ENCODE measurements at regions not wholly inside any gene's neighbourhood (a gene's known extent, or its start where the extent isn't known, plus 50 kb on each side); places are given as distances from the start of the nearest gene placed in this dataset.

DNA sequence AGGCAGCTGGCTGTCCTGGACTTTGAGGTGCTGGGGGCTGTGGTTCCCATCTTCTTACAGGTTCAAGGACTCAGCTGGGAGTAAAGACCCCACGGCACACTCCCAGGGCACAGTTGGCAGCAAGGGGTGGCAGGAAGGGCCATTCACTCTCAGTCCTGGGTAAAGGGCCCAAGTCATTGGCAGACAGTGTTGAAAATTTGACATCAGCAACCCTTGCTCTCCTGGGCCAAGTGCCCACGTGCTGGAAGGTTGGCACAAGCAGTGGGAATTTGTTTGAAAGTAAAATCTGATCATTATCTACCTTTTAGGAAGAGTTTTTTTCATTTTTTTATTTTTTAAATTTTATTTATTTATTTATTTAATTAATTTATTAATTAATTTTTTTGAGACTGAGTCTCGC, 241.6 kb upstream of the MKI67 start:
- Histone ChIP-seq H3K27me3 (ENCODE audit: insufficient read depth, low read length) (no peaks in the 10 kb centered on the region), H3K79me2 (ENCODE audit: insufficient read depth, low read length) (no peaks in the 10 kb centered on the region), H3K36me3 (ENCODE audit: insufficient read depth, low read length) (no peaks in the 10 kb centered on the region), H3F3A (ENCODE audit: insufficient read depth, low read length) (no peaks in the 10 kb centered on the region), H3K27ac (ENCODE audit: low read depth, low read length, poor library complexity, severe bottlenecking) (no peak overlapping the region), H3K9me2 (ENCODE audit: low read depth, low read length) (no peaks in the 10 kb centered on the region), H3K9ac (ENCODE audit: low read length) (no peak overlapping the region), H3K4me3 (ENCODE audit: low read depth, low read length, poor library complexity, severe bottlenecking) (no peak overlapping the region), H3K4me1 (ENCODE audit: insufficient read depth, low read length, severe bottlenecking) (no peaks in the 10 kb centered on the region), H3K4me2 (ENCODE audit: low read length) (no peak overlapping the region), H4K20me1 (ENCODE audit: insufficient read depth, low read length) (no peaks in the 10 kb centered on the region), H3K9me3 (ENCODE audit: low read length) (no peaks in the 10 kb centered on the region), H2AFZ (ENCODE audit: low read length) (no peak overlapping the region)
- TF ChIP-seq, protein P1, sequence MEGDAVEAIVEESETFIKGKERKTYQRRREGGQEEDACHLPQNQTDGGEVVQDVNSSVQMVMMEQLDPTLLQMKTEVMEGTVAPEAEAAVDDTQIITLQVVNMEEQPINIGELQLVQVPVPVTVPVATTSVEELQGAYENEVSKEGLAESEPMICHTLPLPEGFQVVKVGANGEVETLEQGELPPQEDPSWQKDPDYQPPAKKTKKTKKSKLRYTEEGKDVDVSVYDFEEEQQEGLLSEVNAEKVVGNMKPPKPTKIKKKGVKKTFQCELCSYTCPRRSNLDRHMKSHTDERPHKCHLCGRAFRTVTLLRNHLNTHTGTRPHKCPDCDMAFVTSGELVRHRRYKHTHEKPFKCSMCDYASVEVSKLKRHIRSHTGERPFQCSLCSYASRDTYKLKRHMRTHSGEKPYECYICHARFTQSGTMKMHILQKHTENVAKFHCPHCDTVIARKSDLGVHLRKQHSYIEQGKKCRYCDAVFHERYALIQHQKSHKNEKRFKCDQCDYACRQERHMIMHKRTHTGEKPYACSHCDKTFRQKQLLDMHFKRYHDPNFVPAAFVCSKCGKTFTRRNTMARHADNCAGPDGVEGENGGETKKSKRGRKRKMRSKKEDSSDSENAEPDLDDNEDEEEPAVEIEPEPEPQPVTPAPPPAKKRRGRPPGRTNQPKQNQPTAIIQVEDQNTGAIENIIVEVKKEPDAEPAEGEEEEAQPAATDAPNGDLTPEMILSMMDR (IDR thresholded peaks at IDR 0.05; ENCODE audit: low read length): no peak
- no peak for TF ChIP-seq EZH2 (IDR thresholded peaks at IDR 0.05; ENCODE audit: borderline replicate concordance, low read length)

DNA sequence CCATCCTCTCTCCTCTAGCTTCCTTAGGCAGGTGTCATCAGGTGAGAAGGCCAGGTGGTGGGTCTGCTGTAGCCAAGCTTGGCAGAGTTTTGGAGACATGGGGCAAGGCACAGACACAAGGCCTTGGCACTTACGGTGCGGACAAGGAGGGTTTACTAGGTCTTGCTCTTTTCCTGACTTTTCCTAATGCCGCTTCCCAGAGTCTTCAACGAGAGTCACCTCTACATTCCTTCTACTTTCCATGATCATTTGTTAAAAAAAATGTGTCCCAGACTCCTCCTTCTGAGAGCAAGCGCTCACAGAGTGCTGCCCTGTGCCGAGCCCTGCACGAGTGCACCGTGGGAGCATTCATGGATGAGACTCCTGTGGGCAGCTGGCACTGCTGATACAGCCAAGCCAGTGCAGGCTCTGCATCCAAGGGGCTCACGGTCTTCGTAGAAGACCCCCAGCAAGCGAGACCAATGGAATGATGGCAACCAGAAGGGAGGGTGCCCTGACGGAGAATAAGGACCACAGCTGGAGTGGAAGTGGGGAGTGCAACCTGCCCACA, 243.0 kb upstream of the MKI67 start:
- no peak overlapping the region for H3K4me3 ChIP-seq (ENCODE audit: low read depth, low read length, poor library complexity, severe bottlenecking)
- H3K79me2 ChIP-seq (ENCODE audit: insufficient read depth, low read length): no peaks in the 10 kb centered on the region
- H3K4me1 ChIP-seq (ENCODE audit: insufficient read depth, low read length, severe bottlenecking): no peaks in the 10 kb centered on the region
- H3K9me3 ChIP-seq (ENCODE audit: low read length): no peaks in the 10 kb centered on the region
- no peaks in the 10 kb centered on the region for H3K27me3 ChIP-seq (ENCODE audit: insufficient read depth, low read length)
- TF ChIP-seq, protein P1 (IDR thresholded peaks at IDR 0.05; ENCODE audit: low read length): no peak
- no peak for TF ChIP-seq EZH2 (IDR thresholded peaks at IDR 0.05; ENCODE audit: borderline replicate concordance, low read length)
- H3K9ac ChIP-seq (ENCODE audit: low read length): no peak overlapping the region
- H3K9me2 ChIP-seq (ENCODE audit: low read depth, low read length): no peaks in the 10 kb centered on the region
- H4K20me1 ChIP-seq (ENCODE audit: insufficient read depth, low read length): no peaks in the 10 kb centered on the region
- H3K27ac ChIP-seq (ENCODE audit: low read depth, low read length, poor library complexity, severe bottlenecking): no peak overlapping the region
- H3K4me2 ChIP-seq (ENCODE audit: low read length): no peak overlapping the region
- H3F3A ChIP-seq (ENCODE audit: insufficient read depth, low read length): no peaks in the 10 kb centered on the region
- H2AFZ ChIP-seq (ENCODE audit: low read length): no peak overlapping the region
- no peaks in the 10 kb centered on the region for H3K36me3 ChIP-seq (ENCODE audit: insufficient read depth, low read length)

DNA sequence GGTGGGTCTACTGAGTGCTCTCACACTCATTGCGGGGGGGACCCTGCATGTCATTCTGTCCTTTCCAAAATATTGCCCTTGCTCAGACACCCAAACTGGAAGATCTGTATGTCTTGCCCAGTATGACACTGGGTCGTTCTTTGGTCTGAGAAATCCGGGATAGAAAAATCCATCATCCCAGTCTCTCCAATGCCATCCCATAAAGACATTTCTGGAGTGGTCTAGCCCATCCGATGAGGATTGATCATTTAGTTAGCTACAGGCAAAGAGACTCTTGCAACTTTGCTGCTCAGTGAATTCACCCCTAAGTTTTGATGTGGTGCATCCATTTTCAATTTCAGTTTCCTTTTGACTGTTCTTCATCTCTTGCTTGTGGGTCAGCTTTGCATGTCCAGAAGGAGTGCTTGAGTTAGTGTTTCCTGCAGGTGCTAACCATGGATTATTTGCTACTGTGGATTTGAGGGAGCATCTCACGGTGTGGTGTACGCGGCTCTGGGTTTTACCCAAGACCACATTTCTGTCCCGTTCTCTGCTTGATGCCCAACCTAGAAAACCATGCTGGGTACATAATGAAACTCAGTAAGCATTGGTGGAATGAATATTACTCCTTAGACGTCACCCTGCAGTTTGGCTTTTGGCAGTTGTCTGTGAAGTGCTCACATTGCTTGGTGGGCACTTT, 247.0 kb upstream of the MKI67 start:
- Histone ChIP-seq H3K9ac (ENCODE audit: low read length) (no peak overlapping the region), H3F3A (ENCODE audit: insufficient read depth, low read length) (no peaks in the 10 kb centered on the region), H3K4me1 (ENCODE audit: insufficient read depth, low read length, severe bottlenecking) (no peaks in the 10 kb centered on the region), H3K79me2 (ENCODE audit: insufficient read depth, low read length) (no peaks in the 10 kb centered on the region), H3K9me2 (ENCODE audit: low read depth, low read length) (no peaks in the 10 kb centered on the region), H3K27me3 (ENCODE audit: insufficient read depth, low read length) (no peaks in the 10 kb centered on the region), H3K27ac (ENCODE audit: low read depth, low read length, poor library complexity, severe bottlenecking) (no peak overlapping the region), H3K36me3 (ENCODE audit: insufficient read depth, low read length) (no peaks in the 10 kb centered on the region), H3K4me3 (ENCODE audit: low read depth, low read length, poor library complexity, severe bottlenecking) (no peak overlapping the region), H3K9me3 (ENCODE audit: low read length) (no peaks in the 10 kb centered on the region), H3K4me2 (ENCODE audit: low read length) (no peak overlapping the region), H4K20me1 (ENCODE audit: insufficient read depth, low read length) (no peaks in the 10 kb centered on the region), H2AFZ (ENCODE audit: low read length) (no peak overlapping the region)
- TF ChIP-seq, protein P1 (IDR thresholded peaks at IDR 0.05; ENCODE audit: low read length): no peak
- TF ChIP-seq EZH2 (IDR thresholded peaks at IDR 0.05; ENCODE audit: borderline replicate concordance, low read length): no peak
